ENCODE measurements at regions not wholly inside any gene's neighbourhood (a gene's known extent, or its start where the extent isn't known, plus 50 kb on each side); places are given as distances from the start of the nearest gene placed in this dataset.
A peak's percentile ranks its signal among the peaks of the same experiment; 100 is the strongest.

DNA sequence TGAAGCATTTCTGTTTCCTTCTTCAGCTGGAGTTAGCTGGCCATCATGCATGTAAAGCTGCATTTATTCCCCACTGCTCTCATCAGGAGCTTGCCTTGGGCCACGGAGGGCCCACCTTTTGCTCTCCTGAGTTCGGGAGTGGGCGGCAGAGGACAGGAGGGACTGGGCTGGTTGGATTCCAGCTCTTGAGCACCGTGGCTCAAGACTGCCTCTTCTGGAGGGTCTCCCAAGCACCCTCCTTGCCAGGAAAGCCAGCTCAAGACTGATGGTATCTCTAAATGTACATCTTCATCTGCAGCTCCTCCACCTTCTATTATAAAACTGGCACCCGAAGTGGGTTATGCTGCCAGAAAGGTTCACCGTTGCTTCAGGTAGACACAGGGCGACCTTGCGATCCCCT lies 399.6 kb upstream of the IRX1 start:
- DNase-seq (ENCODE audit: low read depth, low spot score), result peak; percentile 56

DNA sequence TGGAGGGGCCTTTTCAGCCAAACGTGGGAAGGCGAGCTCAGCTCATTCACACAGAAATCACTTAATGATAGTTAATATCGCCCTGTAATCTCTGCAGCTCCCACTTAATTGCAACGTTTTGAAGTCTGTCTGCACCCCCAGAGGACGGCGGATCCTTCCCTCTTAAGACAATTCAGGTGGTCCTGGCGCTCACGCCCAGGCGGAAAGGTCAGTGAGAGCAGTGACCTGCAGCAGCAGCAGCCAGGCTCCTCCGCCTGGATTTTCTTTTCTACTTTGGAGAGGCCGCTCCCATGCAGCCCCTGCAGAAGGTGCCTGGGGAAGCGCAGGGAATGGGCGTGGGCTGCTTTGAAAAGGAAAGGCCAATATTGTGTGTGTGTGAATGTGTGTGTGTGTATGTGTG lies 400.9 kb upstream of the IRX1 start:
- peak; percentile 56 for DNase-seq (ENCODE audit: low read depth, low spot score)

DNA sequence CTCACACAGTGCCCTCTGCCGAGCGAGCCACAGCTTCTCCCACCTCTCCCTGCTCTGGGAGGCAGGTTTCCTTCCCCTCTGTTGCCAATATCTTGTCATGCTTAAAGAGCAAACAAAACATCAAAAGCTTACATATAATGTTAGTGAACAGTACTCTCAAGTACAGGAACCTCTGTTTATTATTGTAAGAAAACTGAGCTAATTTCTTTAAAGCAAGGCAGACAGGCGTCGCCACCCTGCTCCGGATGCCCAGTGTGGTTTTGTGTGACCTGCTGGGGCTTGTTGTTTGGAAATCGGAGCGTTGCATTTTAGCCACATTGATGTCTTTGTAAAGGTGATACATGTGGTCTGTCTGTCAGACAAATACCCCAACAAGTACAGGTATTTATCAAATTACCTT lies 401.4 kb upstream of the IRX1 start:
- DNase-seq (ENCODE audit: low read depth, low spot score), result no peak

DNA sequence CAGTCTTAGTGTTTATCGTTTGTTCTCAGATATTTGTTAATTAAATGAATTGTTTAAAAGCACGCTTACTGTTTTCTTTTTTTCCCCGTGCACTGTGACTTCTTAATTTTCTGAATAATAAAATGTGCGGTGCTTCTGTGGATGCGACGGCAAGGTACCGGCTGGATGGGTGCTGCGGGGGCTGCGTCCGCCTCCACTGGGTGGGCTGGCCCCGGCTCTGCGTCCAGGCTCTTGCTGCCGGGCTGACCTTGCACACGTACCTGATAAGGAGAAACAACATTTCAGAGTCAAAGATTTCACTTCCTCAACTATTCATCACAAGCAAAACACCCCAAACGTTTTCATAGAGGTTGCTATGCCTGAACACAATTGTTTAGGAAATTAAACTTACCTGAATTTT lies 404.0 kb upstream of the IRX1 start:
- no peak for DNase-seq (ENCODE audit: low read depth, low spot score)

DNA sequence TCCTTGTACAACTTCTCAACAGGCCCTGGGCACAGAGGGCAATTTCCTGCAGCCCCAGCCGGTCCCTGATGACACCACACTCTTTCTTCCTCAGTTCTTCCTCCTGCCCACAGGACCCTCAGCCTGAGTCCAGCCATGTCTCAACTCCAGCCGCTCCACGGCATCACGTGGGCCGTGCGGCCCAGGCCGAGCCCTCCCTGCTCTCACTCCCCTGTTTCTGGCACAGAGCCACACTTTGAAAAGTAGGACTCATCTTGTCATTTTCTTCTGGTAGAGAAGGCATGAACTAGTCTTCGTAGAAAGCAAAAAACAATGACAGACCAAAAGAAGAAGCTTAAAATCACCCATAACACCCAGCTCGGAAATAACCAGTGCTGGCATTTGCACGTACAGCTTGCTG lies 404.7 kb upstream of the IRX1 start:
- no peak for DNase-seq (ENCODE audit: low read depth, low spot score)

DNA sequence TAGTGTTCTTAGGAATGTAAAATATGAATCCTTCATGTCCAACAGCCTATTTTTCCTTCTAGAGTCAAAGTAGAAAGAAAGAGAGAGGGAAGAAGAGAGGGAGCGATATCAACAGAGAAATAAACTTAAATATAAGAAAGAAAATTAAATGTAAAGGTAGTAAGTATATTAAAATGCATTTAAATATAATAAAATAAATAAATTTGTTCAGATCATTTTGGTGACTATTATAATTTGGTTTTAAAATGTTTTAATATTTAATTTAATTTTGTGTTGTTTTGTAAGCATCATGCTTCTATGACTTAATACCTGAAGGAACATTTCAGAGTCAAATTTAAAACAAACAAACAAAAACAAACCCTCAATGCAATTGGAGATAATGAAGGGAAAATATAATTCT lies 405.2 kb upstream of the IRX1 start:
- DNase-seq (ENCODE audit: low read depth, low spot score), result no peak

DNA sequence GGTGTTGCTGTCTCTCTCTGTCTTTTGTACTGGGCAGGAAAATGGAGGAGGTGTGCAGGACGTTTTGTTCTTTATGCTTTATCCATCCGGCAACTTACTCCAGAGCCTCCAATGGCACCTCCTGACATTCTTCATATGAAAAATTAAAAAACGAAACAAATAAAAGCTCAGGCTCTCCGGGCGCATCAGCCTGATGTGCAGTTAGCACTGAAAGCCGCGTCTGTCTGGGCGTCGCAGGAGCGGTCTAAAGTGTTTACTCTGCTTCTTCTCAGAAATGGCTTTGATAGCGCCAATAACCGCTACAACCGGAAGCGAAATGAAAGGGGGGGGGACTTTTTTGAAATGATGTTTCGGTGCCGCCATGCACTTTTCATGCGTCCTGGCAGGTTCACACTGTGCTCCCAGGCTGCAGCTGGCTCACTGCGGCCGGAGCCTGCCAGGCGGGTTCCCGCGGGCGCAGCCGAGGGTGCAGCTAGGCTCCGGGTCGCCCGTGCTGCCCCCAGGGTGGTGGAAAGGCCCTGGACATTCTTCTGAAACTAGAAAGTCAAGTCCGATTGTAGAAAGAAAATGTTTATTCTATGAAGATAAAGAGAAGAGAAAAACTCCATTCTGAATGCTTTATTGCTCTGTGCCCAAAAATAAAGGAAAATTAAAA lies 407.7 kb upstream of the IRX1 start:
- no peak for DNase-seq (ENCODE audit: low read depth, low spot score)

DNA sequence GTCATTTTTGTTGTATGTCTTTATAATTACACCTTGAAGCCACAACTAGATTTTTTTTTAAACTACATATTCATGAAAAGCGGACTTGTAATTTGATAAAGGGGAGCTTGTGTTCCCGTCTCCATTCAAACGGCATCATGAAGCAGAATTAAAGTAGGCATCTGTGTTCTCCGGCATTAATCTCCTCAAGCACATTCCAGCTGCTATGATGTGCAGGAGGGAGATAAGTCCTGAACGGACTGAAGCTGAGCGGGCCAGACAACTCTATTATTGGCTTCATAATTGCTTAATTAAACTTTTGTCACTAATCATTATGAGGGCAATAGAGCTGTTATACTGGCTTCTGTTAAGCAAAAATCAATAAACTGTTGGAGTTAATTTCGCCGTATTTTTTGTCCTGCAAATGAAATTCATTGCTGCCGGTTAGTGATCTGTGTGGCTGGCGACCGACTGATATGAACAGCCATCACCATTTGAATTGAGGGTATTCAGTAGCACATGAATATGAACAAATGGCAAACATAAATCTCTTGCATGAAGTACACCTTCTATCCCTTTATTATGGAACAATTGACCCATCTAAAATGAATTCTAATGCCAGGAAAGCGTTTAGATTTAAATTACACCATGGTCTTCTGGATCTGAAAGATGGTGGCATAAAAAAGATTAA lies 408.8 kb upstream of the IRX1 start:
- no peak for DNase-seq (ENCODE audit: low read depth, low spot score)

DNA sequence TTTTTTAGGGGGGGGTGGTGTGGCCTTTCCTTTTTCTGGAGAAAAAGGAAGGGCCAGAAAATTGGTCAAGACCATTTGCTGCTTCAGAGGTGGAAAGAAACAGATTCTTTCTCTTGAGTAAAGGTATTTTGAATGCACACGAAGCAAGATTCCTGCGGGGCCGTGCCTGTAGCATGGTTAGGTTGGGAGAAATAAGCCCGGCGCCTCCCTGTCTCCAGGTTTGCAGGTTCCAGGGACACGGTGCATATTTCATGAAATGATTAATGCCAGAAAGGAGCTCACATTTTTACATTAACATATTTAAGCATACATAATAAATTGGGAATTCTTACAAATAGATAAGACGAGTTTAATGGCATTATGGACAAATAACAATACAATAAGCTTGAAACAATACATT lies 409.5 kb upstream of the IRX1 start:
- no peak for DNase-seq (ENCODE audit: low read depth, low spot score)

DNA sequence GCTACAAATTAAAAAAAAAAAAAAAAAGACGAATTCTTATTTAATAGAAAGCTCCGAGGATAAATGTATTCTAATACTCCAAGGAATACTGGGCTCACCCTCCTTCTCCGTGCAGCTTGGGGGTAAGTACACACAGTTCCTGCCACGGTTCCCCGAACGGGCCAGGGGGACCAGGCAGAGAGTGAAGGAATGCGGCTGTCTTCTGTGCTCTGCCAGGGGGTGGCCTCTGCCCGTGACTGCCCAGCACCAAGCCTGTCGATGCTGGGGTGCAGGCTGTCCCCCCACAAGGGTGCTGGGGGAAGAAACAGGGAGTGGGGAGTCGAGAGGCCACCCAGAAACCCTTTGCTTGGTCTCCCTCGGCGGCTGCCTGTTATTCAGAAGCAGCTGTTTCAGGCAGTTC lies 410.1 kb upstream of the IRX1 start:
- DNase-seq (ENCODE audit: low read depth, low spot score), result no peak

DNA sequence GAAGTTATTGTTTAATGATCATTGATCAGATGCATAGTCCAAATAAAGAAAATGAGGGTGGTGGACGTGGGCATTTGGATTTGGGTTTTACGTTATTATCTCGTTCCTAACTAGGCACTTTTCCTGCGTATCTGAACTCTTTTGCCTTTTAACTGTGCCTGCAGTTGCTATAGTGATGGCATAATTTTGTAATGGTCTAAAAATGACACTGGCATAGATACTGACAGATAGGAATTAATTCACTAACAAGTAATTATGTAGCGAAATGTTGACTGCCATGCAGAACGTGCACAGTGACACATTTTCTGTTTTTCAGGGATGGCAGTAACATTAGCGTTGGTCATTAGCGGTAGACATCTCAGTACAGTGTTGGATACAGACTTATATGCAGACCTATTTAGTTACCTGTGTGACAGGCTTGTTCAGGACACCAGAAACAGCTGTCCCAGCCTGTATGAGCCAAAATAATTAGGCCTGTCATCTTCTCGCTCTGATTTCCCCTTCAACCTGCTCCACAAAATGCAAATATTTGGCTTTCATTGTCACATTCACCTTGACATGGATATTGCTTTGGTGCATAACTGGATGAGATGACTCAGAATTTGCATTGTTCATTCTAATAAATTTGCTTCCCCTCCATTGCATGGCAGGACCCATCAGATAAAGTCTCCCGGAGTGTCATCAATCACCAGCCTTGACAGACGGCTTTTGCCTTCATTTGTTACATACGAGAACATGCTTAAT lies 413.3 kb upstream of the IRX1 start:
- no peak for DNase-seq (ENCODE audit: low read depth, low spot score)

DNA sequence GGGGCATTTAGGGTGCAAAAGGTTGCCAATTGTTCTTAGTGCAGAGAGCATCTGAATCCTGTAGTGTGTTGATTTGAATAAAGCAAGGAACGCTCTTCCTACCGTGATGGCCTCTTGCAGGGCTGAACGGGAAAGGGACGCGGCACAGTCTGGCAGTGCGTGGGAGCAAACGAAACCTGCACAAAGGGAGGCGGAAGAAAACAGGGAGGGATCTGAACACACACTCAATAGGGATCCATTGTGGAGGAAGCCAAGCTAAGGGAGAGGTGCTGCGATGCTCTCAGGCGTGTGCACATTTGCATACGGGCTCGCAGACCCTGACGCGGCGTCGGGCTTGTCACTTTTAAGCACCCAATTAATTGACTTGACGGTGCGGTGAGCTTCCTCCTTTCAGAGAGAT lies 414.0 kb upstream of the IRX1 start:
- DNase-seq (ENCODE audit: low read depth, low spot score), result peak; percentile 7

DNA sequence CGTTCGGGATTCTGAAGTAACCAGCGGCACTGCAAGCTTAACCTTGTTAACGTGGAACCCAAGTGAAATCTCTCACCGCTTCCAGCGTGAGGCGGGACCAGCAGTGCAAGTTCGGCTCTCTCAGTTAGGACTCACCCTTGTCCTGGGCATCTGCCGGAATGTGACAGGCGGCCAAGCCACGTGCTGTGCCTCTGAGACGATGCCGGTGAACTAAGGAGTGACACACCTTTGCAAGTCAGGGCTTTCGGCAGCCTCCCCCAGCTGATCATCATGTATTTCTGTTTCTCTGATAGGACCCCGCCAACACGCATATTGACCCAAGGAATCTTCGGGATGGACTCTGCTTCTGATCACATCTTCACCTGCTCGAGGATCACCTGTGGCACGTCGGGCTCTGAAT lies 415.0 kb upstream of the IRX1 start:
- DNase-seq (ENCODE audit: low read depth, low spot score), result no peak

DNA sequence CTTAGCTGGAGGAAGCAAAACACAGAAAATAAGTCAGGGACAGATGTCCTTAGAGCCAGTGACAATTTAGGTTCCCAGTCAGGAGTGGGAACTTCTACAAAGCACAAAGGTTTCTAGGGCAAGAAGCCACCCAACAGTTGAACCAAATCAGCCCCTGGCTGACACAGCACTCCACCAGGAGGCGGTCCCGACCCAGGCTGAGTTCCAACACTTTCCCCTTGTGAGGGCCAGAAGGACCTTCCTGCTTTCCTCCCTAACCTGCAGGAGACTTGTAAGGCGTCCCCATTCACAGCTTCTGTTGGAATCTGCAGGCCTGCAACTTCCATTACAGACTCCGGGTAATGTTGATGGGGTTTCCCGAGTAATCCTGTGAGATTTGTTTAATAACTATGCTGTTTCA lies 416.4 kb upstream of the IRX1 start:
- peak; percentile 55 for DNase-seq (ENCODE audit: low read depth, low spot score)

DNA sequence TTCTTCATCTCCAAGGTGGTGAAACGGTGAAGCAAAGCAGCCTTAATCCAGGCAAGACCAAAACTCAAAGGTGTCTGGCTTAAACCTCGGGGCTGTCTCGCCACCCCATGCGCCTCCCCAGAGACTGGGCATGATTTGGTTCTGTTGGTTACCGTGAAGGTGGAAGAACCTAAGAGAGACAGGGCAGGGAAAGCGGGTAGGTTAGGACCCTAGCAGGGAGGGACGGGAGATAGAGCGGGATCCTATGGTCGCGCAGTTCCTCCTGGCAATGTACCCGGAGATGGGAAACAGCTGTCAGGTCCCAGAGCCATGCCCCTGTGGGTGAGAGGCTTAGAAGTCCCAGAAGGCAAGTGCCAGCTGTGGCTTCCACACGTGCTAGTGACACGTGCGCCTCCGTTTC lies 418.3 kb upstream of the IRX1 start:
- no peak for DNase-seq (ENCODE audit: low read depth, low spot score)

DNA sequence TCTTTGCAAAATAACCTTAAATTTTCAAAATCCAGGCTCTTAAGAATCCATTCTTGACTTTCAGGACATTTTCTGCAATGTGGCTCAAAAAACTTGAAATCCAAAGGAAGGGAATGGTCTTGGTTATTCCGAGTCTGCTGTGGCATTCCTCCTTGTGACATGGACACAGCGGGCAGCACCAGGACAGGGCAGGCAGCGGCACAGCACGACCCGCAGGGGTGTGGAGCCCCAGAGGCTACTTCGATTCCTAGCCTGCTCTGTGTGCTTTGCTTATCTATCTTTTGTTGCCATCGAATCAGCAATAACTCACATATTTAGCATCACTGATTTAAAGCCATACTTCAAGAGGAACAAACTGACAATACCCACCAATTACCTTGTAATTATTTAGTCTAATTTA lies 420.2 kb upstream of the IRX1 start:
- DNase-seq (ENCODE audit: low read depth, low spot score), result no peak

DNA sequence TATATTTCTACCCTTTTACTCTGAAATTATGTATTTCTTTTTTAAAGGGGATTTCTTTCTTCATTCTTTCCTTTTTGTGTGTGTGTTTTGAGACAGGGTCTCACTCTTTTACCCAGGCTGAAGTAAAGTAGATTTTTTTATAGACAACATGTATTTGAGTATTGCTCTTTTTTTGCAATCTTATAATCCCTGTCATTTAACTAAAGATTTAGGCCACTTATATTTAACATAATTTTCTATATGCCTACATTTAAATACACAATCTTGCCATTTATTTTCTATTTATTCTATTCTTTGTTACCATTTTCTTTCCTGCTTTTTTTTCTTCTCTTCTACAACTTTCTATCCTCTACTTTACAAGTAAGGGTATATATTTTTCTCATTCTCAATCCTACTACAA lies 416.0 kb upstream of the IRX2 start:
- no peak for DNase-seq (ENCODE audit: low read depth, low spot score)

DNA sequence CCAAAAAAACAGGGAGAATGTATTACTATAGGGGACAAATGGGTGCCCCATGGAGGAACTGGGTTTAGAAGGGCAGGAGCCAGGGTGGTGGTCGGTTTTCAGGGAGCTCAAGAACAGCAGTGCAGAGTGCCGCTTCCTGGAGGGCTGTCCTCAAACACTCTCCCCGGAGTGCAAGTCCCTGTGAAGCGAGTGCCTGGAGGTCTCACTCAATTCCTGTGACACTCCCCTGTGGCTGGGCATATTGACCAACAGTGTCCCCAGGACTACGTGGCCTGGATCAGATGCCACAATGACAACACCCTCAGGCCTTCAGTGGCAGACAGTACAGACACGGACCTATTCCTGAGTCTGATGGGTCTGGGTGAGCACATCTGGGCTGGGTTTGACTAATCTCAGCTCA lies 412.1 kb upstream of the IRX2 start:
- no peak for DNase-seq (ENCODE audit: low read depth, low spot score)

DNA sequence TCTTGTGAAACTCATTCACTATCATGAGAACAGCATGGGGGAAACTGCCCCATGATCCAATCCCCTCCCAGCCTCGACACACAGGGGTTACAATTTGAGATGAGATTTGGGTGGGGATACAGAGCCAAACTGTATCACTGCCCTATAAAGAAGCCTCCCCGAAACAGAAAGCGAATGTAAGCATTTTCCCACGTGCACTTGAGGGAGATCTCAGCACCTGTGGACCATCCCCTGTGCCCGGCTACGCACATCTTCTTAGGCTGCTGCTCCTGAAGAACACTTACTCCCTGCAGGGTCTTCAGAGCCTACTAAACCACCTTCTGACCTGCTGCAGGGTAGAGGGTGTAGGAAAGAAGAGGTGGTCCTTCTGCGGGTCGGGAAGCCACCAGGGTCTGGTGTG lies 410.2 kb upstream of the IRX2 start:
- DNase-seq (ENCODE audit: low read depth, low spot score), result no peak

DNA sequence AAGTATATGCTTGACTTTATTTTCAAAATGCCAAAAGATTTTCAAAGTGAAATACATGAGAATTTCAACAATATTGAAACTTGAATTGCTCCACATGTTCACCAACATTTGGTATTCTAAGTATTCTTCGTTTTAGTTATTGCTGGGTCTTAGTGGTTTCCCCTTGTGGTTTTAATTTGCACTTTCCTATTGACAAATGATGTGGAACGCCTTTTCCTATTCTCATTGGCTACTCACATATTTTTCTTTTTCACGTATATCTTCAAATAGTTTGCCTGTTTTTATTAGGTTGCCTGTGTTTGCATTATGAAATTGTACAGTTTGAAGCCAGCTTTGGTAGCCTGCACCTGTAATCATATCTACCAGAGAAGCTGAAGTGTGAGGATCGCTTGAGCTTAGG lies 405.7 kb upstream of the IRX2 start:
- DNase-seq (ENCODE audit: low read depth, low spot score), result no peak

DNA sequence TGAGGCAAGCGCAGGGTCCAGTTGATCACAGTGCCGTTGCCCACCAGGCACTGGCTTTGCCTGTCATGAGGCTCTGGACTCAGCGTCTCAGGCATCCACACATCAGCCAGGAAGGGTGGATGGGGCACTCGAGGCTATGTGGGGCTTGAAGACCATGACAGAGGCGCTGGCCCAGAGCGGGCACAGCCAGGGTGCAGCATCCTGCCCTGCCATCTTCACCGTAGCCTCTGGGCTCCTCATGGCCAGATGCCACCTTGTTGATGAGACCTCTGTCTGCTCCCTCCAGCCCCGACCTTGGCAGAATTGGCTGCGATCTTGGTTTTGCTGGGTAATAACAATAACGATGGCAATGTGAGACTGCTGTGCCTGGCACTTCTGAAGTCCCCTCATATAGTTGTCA lies 404.2 kb upstream of the IRX2 start:
- no peak for DNase-seq (ENCODE audit: low read depth, low spot score)

DNA sequence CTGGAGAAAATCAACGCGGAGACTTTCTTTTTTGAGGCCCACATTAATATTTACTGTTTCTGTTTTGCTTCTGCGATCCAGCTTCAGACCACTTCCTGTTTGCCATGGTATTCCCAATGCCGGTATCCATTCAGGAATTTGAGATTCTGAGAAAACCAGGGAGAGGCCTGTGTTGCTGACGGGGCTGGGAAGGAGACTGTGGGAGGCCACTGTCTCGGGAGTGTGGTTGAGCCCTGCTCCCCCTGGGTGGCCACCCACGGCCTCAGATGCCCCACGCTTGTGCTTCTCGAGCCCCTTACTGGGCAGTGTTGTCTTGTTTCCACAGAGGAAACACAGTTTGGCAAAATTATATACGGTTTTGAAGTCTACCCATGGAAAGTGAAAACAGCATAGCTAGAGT lies 403.6 kb upstream of the IRX2 start:
- DNase-seq (ENCODE audit: low read depth, low spot score), result no peak

DNA sequence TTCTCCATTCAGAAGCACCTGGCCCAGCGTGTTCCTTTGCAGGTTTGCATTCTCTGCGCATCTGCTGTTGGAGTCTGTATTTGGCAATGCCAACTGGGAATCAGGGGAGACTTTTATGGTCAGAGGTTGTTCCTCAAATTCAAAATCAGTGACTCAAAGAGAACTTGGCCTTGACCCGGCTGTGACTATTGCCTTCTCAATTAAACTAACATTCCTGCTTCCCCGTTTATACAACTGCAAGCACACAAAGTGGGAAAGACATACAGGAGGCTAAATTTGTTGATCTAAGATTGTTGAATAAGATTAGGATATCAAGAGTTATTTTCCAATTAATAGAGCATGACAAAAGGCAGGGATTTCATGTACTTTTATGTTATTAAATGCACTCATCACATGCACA lies 402.4 kb upstream of the IRX2 start:
- no peak for DNase-seq (ENCODE audit: low read depth, low spot score)

All from ELF-1 (cell line).